Neural cell (in vitro differentiated cells): ENCODE measurements at regions not wholly inside any gene's neighbourhood (a gene's known extent, or its start where the extent isn't known, plus 50 kb on each side); places are given as distances from the start of the nearest gene placed in this dataset.

Source experiments
- CTCF ChIP-seq: fragments of 450-650 bp; IDR thresholded peaks from 2 replicates; pipeline ENCODE4 v1.5.1; 2014; ENCODE audit warnings: antibody characterized with exemption, mild to moderate bottlenecking, moderate library complexity; ENCODE audit not compliant: poor library complexity, severe bottlenecking
- EP300 ChIP-seq: fragments of 450-650 bp; conservative IDR thresholded peaks from 2 replicates; pipeline ENCODE4 v1.6.1; 2014; ENCODE audit warnings: antibody characterized with exemption, mild to moderate bottlenecking, moderate library complexity; ENCODE audit not compliant: poor library complexity, severe bottlenecking
- EZH2 ChIP-seq: fragments of 200-600, 300-800 bp; shearing (Covaris generic), sonication (generic); IDR thresholded peaks from 2 replicates; pipeline ENCODE4 v1.6.1; 2014; ENCODE audit warnings: antibody characterized with exemption, low read length, borderline replicate concordance, mild to moderate bottlenecking; ENCODE audit not compliant: insufficient read depth, poor library complexity, severe bottlenecking
- POLR2AphosphoS5 ChIP-seq: IDR thresholded peaks from 2 replicates; pipeline ENCODE4 v1.6.1; 2012
- REST ChIP-seq: IDR thresholded peaks from 2 replicates; pipeline ENCODE4 v1.6.1; 2012; ENCODE audit warnings: borderline replicate concordance
- TAF1 ChIP-seq: IDR thresholded peaks from 2 replicates; pipeline ENCODE4 v1.6.1; 2012; ENCODE audit warnings: low read depth

- no peak for TF ChIP-seq EP300
- TF ChIP-seq TAF1, result no peak
- no peak for TF ChIP-seq CTCF
- no peak for TF ChIP-seq POLR2AphosphoS5
- no peak for TF ChIP-seq EZH2
- no peak for TF ChIP-seq REST
These were observed 222.6 kb upstream of the FOXF1 start for GRCh38 chr16:86287664-86288201.
